Skeletal muscle tissue (tissue), 3 donors: ENCODE measurements at regions not wholly inside any gene's neighbourhood (a gene's known extent, or its start where the extent isn't known, plus 50 kb on each side); places are given as distances from the start of the nearest gene placed in this dataset.

ENCODE experiments used
- H3K27ac ChIP-seq: one replicate; pipeline ENCODE4 v1.7.0; 2013; ENCODE audit warnings: mild to moderate bottlenecking, low read depth, low read length, inconsistent platforms
- H3K27me3 ChIP-seq, 3 donors: one replicate each; pipeline ENCODE4 v1.7.0; 2013; ENCODE audit warnings: low read length in 3 of 3; ENCODE audit not compliant: control insufficient read depth in 3 of 3, insufficient read depth in 3 of 3
- H3K36me3 ChIP-seq, 3 donors: one replicate each; pipeline ENCODE4 v1.7.0; 2013; ENCODE audit warnings: low read length in 3 of 3; ENCODE audit not compliant: control insufficient read depth in 3 of 3, insufficient read depth in 3 of 3
- H3K4me1 ChIP-seq, 3 donors: one replicate each; pipeline ENCODE4 v1.7.0; 2013; ENCODE audit warnings: low read length in 3 of 3, mild to moderate bottlenecking in 3 of 3; ENCODE audit not compliant: control insufficient read depth in 3 of 3, insufficient read depth in 3 of 3
- H3K4me3 ChIP-seq, 3 donors: one replicate each; pipeline ENCODE4 v1.7.0; 2013; ENCODE audit warnings: low read length in 3 of 3
- H3K9ac ChIP-seq, 3 donors: one replicate each; pipeline ENCODE4 v1.7.0; 2013; ENCODE audit warnings: low read length in 3 of 3, mild to moderate bottlenecking in 3 of 3, moderate library complexity in 2 of 3, low read depth in 1 of 3
- H3K9me3 ChIP-seq, 3 donors: one replicate each; pipeline ENCODE4 v1.7.0; 2013; ENCODE audit warnings: low read length in 3 of 3; ENCODE audit not compliant: control insufficient read depth in 3 of 3
- donor health status: Osteomylitis.

- H3K9me3 ChIP-seq: no peaks in the 10 kb centered on the region
- H3K4me1 ChIP-seq: no peaks in the 10 kb centered on the region
- no peak overlapping the region for H3K4me3 ChIP-seq
Measured at GRCh38 chr9:3028535-3028934, 184.6 kb upstream of the PUM3 start.

GRCh38 chr9:3027210-3027609 lies 183.3 kb upstream of the PUM3 start:
- H3K9me3 ChIP-seq: no peaks in the 10 kb centered on the region
- H3K36me3 ChIP-seq: no peaks in the 10 kb centered on the region
- H3K4me1 ChIP-seq: no peaks in the 10 kb centered on the region
- H3K9ac ChIP-seq: no peak overlapping the region
- H3K27me3 ChIP-seq: no peaks in the 10 kb centered on the region
- no peak overlapping the region for H3K4me3 ChIP-seq
- H3K27ac ChIP-seq: no peak overlapping the region

More at GRCh38 chr9:3028535-3028934, 184.6 kb upstream of the PUM3 start:
- H3K36me3 ChIP-seq: no peaks in the 10 kb centered on the region
- no peak overlapping the region for H3K9ac ChIP-seq
- no peaks in the 10 kb centered on the region for H3K27me3 ChIP-seq
- no peak overlapping the region for H3K27ac ChIP-seq

- no peaks in the 10 kb centered on the region for H3K27me3 ChIP-seq
- H3K9me3 ChIP-seq: no peaks in the 10 kb centered on the region
Measured at GRCh38 chr9:3023449-3023848, 179.6 kb upstream of the PUM3 start.

GRCh38 chr9:3018691-3019230 lies 174.9 kb upstream of the PUM3 start:
- Histone ChIP-seq H3K4me3 (peak overlapping the region in 2 of 3 donors; percentile 5 to 31), H3K27me3 (no peaks in the 10 kb centered on the region), H3K36me3 (no peaks in the 10 kb centered on the region), H3K9ac (no peak overlapping the region), H3K9me3 (no peaks in the 10 kb centered on the region), H3K27ac (no peak overlapping the region), H3K4me1 (peaks cover 0 to 5% (median 0%) of the 10 kb centered on the region in 3 donors)

More at GRCh38 chr9:3023449-3023848, 179.6 kb upstream of the PUM3 start:
- H3K4me1 ChIP-seq: peaks cover 0 to 5% (median 0%) of the 10 kb centered on the region in 3 donors
- no peak overlapping the region for H3K9ac ChIP-seq
- H3K4me3 ChIP-seq: no peak overlapping the region
- H3K36me3 ChIP-seq: no peaks in the 10 kb centered on the region
- H3K27ac ChIP-seq: no peak overlapping the region

- no peak overlapping the region for H3K4me3 ChIP-seq
- H3K36me3 ChIP-seq: no peaks in the 10 kb centered on the region
- H3K9me3 ChIP-seq: no peaks in the 10 kb centered on the region
- H3K27me3 ChIP-seq: no peaks in the 10 kb centered on the region
- peaks cover 0 to 5% (median 0%) of the 10 kb centered on the region in 3 donors for H3K4me1 ChIP-seq
- H3K27ac ChIP-seq: no peak overlapping the region
- no peak overlapping the region for H3K9ac ChIP-seq
Measured at GRCh38 chr9:3018071-3018470, 174.2 kb upstream of the PUM3 start.

GRCh38 chr9:3014178-3014577 lies 170.3 kb upstream of the PUM3 start:
- no peak overlapping the region for H3K4me3 ChIP-seq

GRCh38 chr9:3012842-3013241 lies 168.9 kb upstream of the PUM3 start:
- H3K9me3 ChIP-seq: no peaks in the 10 kb centered on the region
- no peaks in the 10 kb centered on the region for H3K36me3 ChIP-seq
- no peaks in the 10 kb centered on the region for H3K27me3 ChIP-seq
- no peaks in the 10 kb centered on the region for H3K4me1 ChIP-seq
- no peak overlapping the region for H3K9ac ChIP-seq
- no peak overlapping the region for H3K27ac ChIP-seq
- H3K4me3 ChIP-seq: no peak overlapping the region

More at GRCh38 chr9:3014178-3014577, 170.3 kb upstream of the PUM3 start:
- Histone ChIP-seq H3K27ac (no peak overlapping the region), H3K4me1 (no peaks in the 10 kb centered on the region), H3K9ac (no peak overlapping the region), H3K27me3 (no peaks in the 10 kb centered on the region), H3K9me3 (no peaks in the 10 kb centered on the region), H3K36me3 (no peaks in the 10 kb centered on the region)

GRCh38 chr9:3012245-3012644 lies 168.3 kb upstream of the PUM3 start:
- Histone ChIP-seq H3K9me3 (no peaks in the 10 kb centered on the region), H3K4me3 (no peak overlapping the region), H3K27me3 (no peaks in the 10 kb centered on the region), H3K27ac (no peak overlapping the region), H3K36me3 (no peaks in the 10 kb centered on the region), H3K4me1 (no peaks in the 10 kb centered on the region), H3K9ac (no peak overlapping the region)

GRCh38 chr9:3008091-3008490 lies 164.2 kb upstream of the PUM3 start:
- Histone ChIP-seq H3K36me3 (no peaks in the 10 kb centered on the region), H3K4me3 (no peak overlapping the region), H3K9ac (no peak overlapping the region), H3K27me3 (no peaks in the 10 kb centered on the region), H3K4me1 (no peaks in the 10 kb centered on the region), H3K27ac (no peak overlapping the region), H3K9me3 (no peaks in the 10 kb centered on the region)

GRCh38 chr9:3007326-3007725 lies 163.4 kb upstream of the PUM3 start:
- H3K27ac ChIP-seq: no peak overlapping the region
- H3K9me3 ChIP-seq: no peaks in the 10 kb centered on the region
- no peaks in the 10 kb centered on the region for H3K27me3 ChIP-seq
- H3K9ac ChIP-seq: no peak overlapping the region
- no peaks in the 10 kb centered on the region for H3K4me1 ChIP-seq
- no peaks in the 10 kb centered on the region for H3K36me3 ChIP-seq
- no peak overlapping the region for H3K4me3 ChIP-seq
